H9 (cell line): ENCODE measurements at regions not wholly inside any gene's neighbourhood (a gene's known extent, or its start where the extent isn't known, plus 50 kb on each side); places are given as distances from the start of the nearest gene placed in this dataset.
A peak's percentile ranks its signal among the peaks of the same experiment; 100 is the strongest.

ENCODE experiments used
- DNase-seq: peaks from one replicate; pipeline ENCODE4 v3.0.0-alpha.2; 2017
- H2AFZ ChIP-seq: one replicate; pipeline ENCODE4 v1.6.1; 2013; ENCODE audit warnings: mild to moderate bottlenecking, low read length, control low read depth, moderate library complexity
- H2AK5ac ChIP-seq: 2 replicates; pipeline ENCODE4 v1.6.1; 2013; ENCODE audit warnings: low read length, control low read depth, mixed read lengths; ENCODE audit not compliant: insufficient read length
- H2BK120ac ChIP-seq: one replicate; pipeline ENCODE4 v1.6.1; 2013; ENCODE audit warnings: low read depth, mild to moderate bottlenecking, low read length, control low read depth, inconsistent platforms; ENCODE audit not compliant: poor library complexity, severe bottlenecking
- H2BK12ac ChIP-seq: 2 replicates; pipeline ENCODE4 v1.6.1; 2013; ENCODE audit warnings: low read length, control low read depth, mixed read lengths, low read depth; ENCODE audit not compliant: insufficient read length
- H2BK15ac ChIP-seq: 2 replicates; pipeline ENCODE4 v1.6.1; 2013; ENCODE audit warnings: low read depth, low read length, control low read depth
- H2BK20ac ChIP-seq: one replicate; pipeline ENCODE4 v1.6.1; 2013; ENCODE audit warnings: low read depth, mild to moderate bottlenecking, low read length, control low read depth, inconsistent platforms; ENCODE audit not compliant: poor library complexity, severe bottlenecking
- H2BK5ac ChIP-seq: 2 replicates; pipeline ENCODE4 v1.6.1; 2013; ENCODE audit warnings: low read length, control low read depth, mixed read lengths; ENCODE audit not compliant: insufficient read length
- H3K14ac ChIP-seq: 2 replicates; pipeline ENCODE4 v1.6.1; 2013; ENCODE audit warnings: low read length, control low read depth; ENCODE audit not compliant: insufficient read depth
- H3K18ac ChIP-seq: 2 replicates; pipeline ENCODE4 v1.6.1; 2013; ENCODE audit warnings: low read depth, mild to moderate bottlenecking, mixed read lengths, low read length, control low read depth; ENCODE audit not compliant: insufficient read length
- H3K23ac ChIP-seq: 2 replicates; pipeline ENCODE4 v1.6.1; 2013; ENCODE audit warnings: low read length, control low read depth, mixed read lengths, low read depth; ENCODE audit not compliant: insufficient read length
- H3K23me2 ChIP-seq: 2 replicates; pipeline ENCODE4 v1.6.1; 2013; ENCODE audit warnings: low read depth, mild to moderate bottlenecking, mixed read lengths, low read length, control low read depth; ENCODE audit not compliant: insufficient read length, poor library complexity, severe bottlenecking
- H3K27ac ChIP-seq: 2 replicates; pipeline ENCODE4 v1.5.1; 2013; ENCODE audit warnings: low read length, control low read depth, mixed read lengths, low read depth; ENCODE audit not compliant: insufficient read length
- H3K27me3 ChIP-seq: 2 replicates; pipeline ENCODE4 v1.6.1; 2013; ENCODE audit warnings: low read length, control low read depth, inconsistent platforms; ENCODE audit not compliant: insufficient read depth
- H3K4ac ChIP-seq: 2 replicates; pipeline ENCODE4 v1.6.1; 2013; ENCODE audit warnings: low read depth, mild to moderate bottlenecking, control low read depth, inconsistent platforms, low read length, moderate library complexity
- H3K4me1 ChIP-seq: 2 replicates; pipeline ENCODE4 v1.6.1; 2013; ENCODE audit warnings: low read length, control low read depth, inconsistent platforms; ENCODE audit not compliant: insufficient read depth
- H3K4me2 ChIP-seq: 2 replicates; pipeline ENCODE4 v1.6.1; 2013; ENCODE audit warnings: low read length, control low read depth, mixed read lengths; ENCODE audit not compliant: insufficient read length, insufficient read depth
- H3K56ac ChIP-seq: 2 replicates; pipeline ENCODE4 v1.6.1; 2013; ENCODE audit warnings: low read depth, mild to moderate bottlenecking, mixed read lengths, low read length, control low read depth; ENCODE audit not compliant: insufficient read length
- H3K79me1 ChIP-seq: 2 replicates; pipeline ENCODE4 v1.6.1; 2013; ENCODE audit warnings: low read depth, mild to moderate bottlenecking, moderate library complexity, low read length, control low read depth, inconsistent platforms; ENCODE audit not compliant: insufficient read depth, poor library complexity, severe bottlenecking
- H3K79me2 ChIP-seq: 2 replicates; pipeline ENCODE4 v1.6.1; 2013; ENCODE audit warnings: low read length, control low read depth, inconsistent platforms; ENCODE audit not compliant: insufficient read depth
- H3K9ac ChIP-seq: 2 replicates; pipeline ENCODE4 v1.6.1; 2013; ENCODE audit warnings: low read length, control low read depth, mixed read lengths; ENCODE audit not compliant: insufficient read length; ENCODE audit errors: extremely low read depth
- H3K9me3 ChIP-seq: one replicate; pipeline ENCODE4 v1.6.1; 2013; ENCODE audit warnings: low read depth, low read length, inconsistent platforms; ENCODE audit not compliant: control insufficient read depth
- H3T11ph ChIP-seq: one replicate; pipeline ENCODE4 v1.6.1; 2013; ENCODE audit warnings: mild to moderate bottlenecking, low read length, control low read depth, inconsistent platforms
- H4K20me1 ChIP-seq: one replicate; pipeline ENCODE4 v1.6.1; 2013; ENCODE audit not compliant: control insufficient read depth, insufficient read length, insufficient read depth
- H4K5ac ChIP-seq: 2 replicates; pipeline ENCODE4 v1.6.1; 2013; ENCODE audit warnings: low read depth, mild to moderate bottlenecking, mixed read lengths, low read length, control low read depth; ENCODE audit not compliant: insufficient read length
- H4K8ac ChIP-seq: replicated peaks from 2 replicates; pipeline ENCODE4 v1.6.1; 2013; ENCODE audit warnings: low read length, control low read depth, mixed read lengths, low read depth; ENCODE audit not compliant: insufficient read length
- H4K91ac ChIP-seq: 2 replicates; pipeline ENCODE4 v1.6.1; 2013; ENCODE audit warnings: low read depth, mild to moderate bottlenecking, moderate library complexity, mixed read lengths, low read length, control low read depth; ENCODE audit not compliant: insufficient read length
- H3K27ac Mint-ChIP-seq, 3 experiments: 2 replicates in 2 of 3; 3 replicates in 1 of 3; pipeline ENCODE4 v1.8.0; 2020 to 2021; ENCODE audit warnings: mixed read lengths in 3 of 3, mild to moderate bottlenecking in 1 of 3, moderate library complexity in 1 of 3
- H3K27me3 Mint-ChIP-seq: 2 replicates; pipeline ENCODE4 v1.8.0; 2021; ENCODE audit warnings: low read depth, mild to moderate bottlenecking, moderate library complexity, mixed read lengths
- H3K36me3 Mint-ChIP-seq, 3 experiments: 2 replicates in 2 of 3; 3 replicates in 1 of 3; pipeline ENCODE4 v1.8.0; 2020 to 2021; ENCODE audit warnings: low read depth in 3 of 3, mixed read lengths in 3 of 3; ENCODE audit not compliant: insufficient read depth in 1 of 3
- H3K4me1 Mint-ChIP-seq, 2 experiments: 2 replicates each; pipeline ENCODE4 v1.8.0; 2020; ENCODE audit warnings: mixed read lengths in 2 of 2
- H3K4me3 Mint-ChIP-seq, 2 experiments: 2 replicates in 1 of 2; 3 replicates in 1 of 2; pipeline ENCODE4 v1.8.0; 2020 to 2021; ENCODE audit warnings: mild to moderate bottlenecking in 2 of 2, mixed read lengths in 2 of 2, moderate library complexity in 1 of 2
- H3K9me3 Mint-ChIP-seq, 2 experiments: 2 replicates in 1 of 2; 3 replicates in 1 of 2; pipeline ENCODE4 v1.8.0; 2020; ENCODE audit warnings: mild to moderate bottlenecking in 2 of 2, mixed read lengths in 2 of 2, moderate library complexity in 1 of 2
- CTCF ChIP-seq: fragments of 200-600 bp; sonication (generic); conservative IDR thresholded peaks from 3 replicates; pipeline ENCODE4 v1.8.0; 2021; ENCODE audit warnings: antibody characterized with exemption, mild to moderate bottlenecking
- WGBS: extraction: QIAGEN DNeasy Blood & Tissue Kit; methylation state at CpG from one replicate; pipeline ENCODE4 v1.1.7; 2013; ENCODE audit warnings: missing lambda C conversion rate, low lambda C conversion rate, mixed read lengths; ENCODE audit not compliant: insufficient read length; ENCODE audit errors: extremely low coverage; 5-methylcytosine and 5-hydroxymethylcytosine counted together

DNA sequence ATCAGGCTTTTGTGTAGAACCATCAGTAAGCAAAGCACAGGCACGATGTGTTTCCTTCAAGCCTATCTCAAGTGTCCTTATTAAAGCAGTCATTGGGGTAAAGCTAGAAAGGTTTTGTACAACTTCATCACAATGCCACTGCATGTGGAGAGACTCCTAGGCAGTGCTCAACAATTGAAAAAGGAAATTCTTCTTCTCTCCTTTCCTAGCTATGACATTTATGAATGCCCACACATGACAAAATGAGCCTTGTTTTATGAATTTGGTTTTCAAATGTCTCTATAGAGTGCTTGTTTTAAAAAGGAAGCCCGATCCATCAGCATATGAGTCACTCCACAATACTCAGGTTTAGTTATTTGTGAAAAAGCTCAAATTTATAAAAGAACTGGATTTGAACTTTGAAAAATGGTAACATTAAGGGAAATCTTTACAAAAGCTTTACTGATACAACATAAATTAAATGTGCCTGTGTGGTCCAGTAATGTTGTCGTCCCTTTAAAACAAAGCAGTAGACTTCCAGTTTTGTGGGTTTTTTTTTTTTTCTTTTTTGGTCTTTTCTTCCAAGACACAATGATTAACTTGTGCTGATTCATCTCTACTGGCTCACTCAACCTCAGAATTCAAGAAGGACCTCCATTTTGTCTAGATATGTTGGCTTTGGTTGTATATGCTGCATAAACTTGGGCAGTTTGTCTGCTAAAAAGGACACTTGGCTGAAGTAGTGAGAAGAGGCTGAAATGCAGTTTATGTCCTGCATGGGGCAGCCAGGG lies 273.8 kb downstream of the GASK1B start:
- Histone ChIP-seq H4K91ac (no peak overlapping the region), H2AFZ (no peak overlapping the region), H3K4me1 (peaks cover 6% of the 10 kb centered on the region; the same call in 1 of the 2 replicates), H3K56ac (no peak overlapping the region), H3K9ac (no peak overlapping the region), H3K79me1 (no peaks in the 10 kb centered on the region), H3K14ac (no peak overlapping the region), H3K18ac (no peak overlapping the region), H3K27ac (no peak overlapping the region), H3K23me2 (no peaks in the 10 kb centered on the region), H2BK5ac (no peak overlapping the region), H3T11ph (peak overlapping the region; percentile 8), H3K23ac (no peak overlapping the region), H2AK5ac (no peak overlapping the region), H3K4ac (no peak overlapping the region), H4K5ac (no peak overlapping the region), H2BK20ac (no peak overlapping the region), H3K79me2 (no peaks in the 10 kb centered on the region), H2BK15ac (no peak overlapping the region), H2BK12ac (no peak overlapping the region), H4K20me1 (no peaks in the 10 kb centered on the region), H3K27me3 (no peaks in the 10 kb centered on the region), H2BK120ac (no peak overlapping the region), H4K8ac (no peak overlapping the region), H3K4me2 (no peak overlapping the region), H3K9me3 (no peaks in the 10 kb centered on the region)
- no CpG with 5 or more reads among the region's 3 CpGs for WGBS
- TF ChIP-seq CTCF, result no peak
- H3K27ac Mint-ChIP-seq, result no peak overlapping the region
- no peaks in the 10 kb centered on the region; a peak in 1 of 7 replicates for H3K36me3 Mint-ChIP-seq
- peaks cover 28 to 31% of the 10 kb centered on the region in 2 experiments for H3K4me1 Mint-ChIP-seq
- H3K4me3 Mint-ChIP-seq, result no peak overlapping the region
- H3K9me3 Mint-ChIP-seq, result no peaks in the 10 kb centered on the region; a peak in 1 of 5 replicates
- no peaks in the 10 kb centered on the region for H3K27me3 Mint-ChIP-seq
- no peak for DNase-seq
